ENCODE measurements at regions not wholly inside any gene's neighbourhood (a gene's known extent, or its start where the extent isn't known, plus 50 kb on each side); places are given as distances from the start of the nearest gene placed in this dataset.
A peak's percentile ranks its signal among the peaks of the same experiment; 100 is the strongest.
"Not testable (repeated sequence)": the region's sequence is repeated elsewhere in the genome, so short reads cannot be mapped to it uniquely, and the experiment has no call there.

- in situ Hi-C loops (cut with HindIII; ENCODE audit: low pct_ligation_motif_present, low pct_unique_long_range_greater_than_20kb, low sequenced_read_pairs), result no loop called here
- DNase-seq, result no peak
Observed at GRCh38 chr3:162722337-162722736, 1225.7 kb downstream of the OTOL1 start.

GRCh38 chr3:162722796-162723195, 1226.2 kb downstream of the OTOL1 start:
- in situ Hi-C loops (cut with HindIII; ENCODE audit: low pct_ligation_motif_present, low pct_unique_long_range_greater_than_20kb, low sequenced_read_pairs); DNase-seq: not testable (repeated sequence)

GRCh38 chr3:162729686-162730085, 1233.1 kb downstream of the OTOL1 start:
- in situ Hi-C loops (cut with HindIII; ENCODE audit: low pct_ligation_motif_present, low pct_unique_long_range_greater_than_20kb, low sequenced_read_pairs), result no loop called here
- DNase-seq, result no peak

- DNase-seq; in situ Hi-C loops (cut with HindIII; ENCODE audit: low pct_ligation_motif_present, low pct_unique_long_range_greater_than_20kb, low sequenced_read_pairs): not testable (repeated sequence)
Observed at GRCh38 chr3:162731961-162732360, 1235.4 kb downstream of the OTOL1 start.

- no peak for DNase-seq
- in situ Hi-C loops (cut with HindIII; ENCODE audit: low pct_ligation_motif_present, low pct_unique_long_range_greater_than_20kb, low sequenced_read_pairs), result no loop called here
Observed at GRCh38 chr3:162738784-162739183, 1242.2 kb downstream of the OTOL1 start.

DNA sequence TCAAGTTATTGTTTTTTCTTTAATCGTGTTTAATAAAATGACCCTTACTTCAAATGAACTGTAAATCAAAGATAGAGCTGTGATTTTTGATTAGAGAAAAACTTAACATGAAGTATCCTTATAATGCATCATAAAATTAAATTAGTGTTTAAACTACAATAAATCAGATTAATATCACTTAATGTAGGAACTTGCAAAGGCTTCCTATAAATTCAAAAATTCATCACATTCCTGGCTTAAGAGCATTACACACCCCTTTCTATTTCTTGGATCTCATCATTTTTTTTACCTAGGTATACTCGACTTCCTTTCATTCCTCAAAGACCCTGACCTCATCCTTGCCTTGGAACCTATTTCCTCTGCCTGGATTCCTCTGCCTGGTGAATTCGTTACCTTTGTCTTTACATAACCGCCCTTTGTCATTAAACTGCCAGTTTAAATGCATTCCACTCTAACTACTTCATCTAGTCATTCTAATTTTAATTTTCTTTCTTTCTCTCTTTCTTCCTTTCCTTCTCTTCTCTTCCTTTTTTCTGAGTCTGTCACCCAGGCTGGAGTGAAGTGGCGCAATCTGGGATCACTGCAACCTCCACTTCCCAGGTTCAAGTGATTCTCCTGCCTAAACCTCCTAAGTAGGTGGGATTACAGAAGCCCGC, 1244.5 kb downstream of the OTOL1 start:
- in situ Hi-C loops (cut with HindIII; ENCODE audit: low pct_ligation_motif_present, low pct_unique_long_range_greater_than_20kb, low sequenced_read_pairs), result no loop called here
- no peak for DNase-seq

DNA sequence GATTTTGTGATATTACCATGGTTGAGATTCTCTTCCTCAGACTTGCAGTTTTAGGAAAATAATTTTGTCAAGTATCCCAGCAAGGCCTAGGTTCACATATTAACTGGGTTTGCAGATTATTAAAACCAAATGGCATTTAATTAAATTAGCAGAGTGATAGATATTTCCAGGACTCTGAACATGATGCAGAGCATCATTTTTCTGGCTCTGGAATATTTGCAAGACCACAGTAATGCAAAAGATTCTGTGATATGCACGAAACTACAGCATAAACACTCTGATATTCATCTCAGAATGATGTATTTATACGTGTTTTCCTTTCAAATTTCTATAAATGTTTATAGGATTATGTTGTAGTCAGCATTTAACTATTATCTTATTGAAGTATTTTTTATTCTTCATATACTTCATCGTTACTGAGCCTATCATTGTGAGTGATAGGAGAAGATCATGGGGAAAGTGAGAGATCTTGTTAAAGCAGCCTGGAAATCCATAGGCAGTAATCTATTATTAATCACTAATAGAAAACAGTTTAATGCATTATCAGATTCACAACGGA, 1245.6 kb downstream of the OTOL1 start:
- no peak for DNase-seq
- in situ Hi-C loops (cut with HindIII; ENCODE audit: low pct_ligation_motif_present, low pct_unique_long_range_greater_than_20kb, low sequenced_read_pairs), result no loop called here

DNA sequence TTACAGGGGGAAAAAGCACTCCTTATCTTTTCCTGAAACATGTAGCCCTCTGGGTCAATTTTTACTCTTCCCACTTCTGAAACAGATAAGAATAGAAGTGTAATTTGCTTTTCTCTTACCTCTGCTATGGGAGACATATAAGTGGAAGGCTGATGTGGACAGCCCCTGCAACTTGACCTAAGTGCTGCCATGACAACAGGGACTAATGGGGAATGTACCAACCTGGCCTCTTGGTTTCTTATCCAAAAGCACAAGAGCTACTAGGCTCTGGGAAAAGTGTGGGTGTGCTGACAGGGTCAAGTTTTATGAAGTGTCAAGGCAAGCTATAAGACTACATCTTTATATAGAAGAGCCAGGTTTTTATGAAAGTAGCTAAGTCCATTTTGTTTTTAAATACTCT, 1246.5 kb downstream of the OTOL1 start:
- no peak for DNase-seq
- in situ Hi-C loops (cut with HindIII; ENCODE audit: low pct_ligation_motif_present, low pct_unique_long_range_greater_than_20kb, low sequenced_read_pairs), result no loop called here

DNA sequence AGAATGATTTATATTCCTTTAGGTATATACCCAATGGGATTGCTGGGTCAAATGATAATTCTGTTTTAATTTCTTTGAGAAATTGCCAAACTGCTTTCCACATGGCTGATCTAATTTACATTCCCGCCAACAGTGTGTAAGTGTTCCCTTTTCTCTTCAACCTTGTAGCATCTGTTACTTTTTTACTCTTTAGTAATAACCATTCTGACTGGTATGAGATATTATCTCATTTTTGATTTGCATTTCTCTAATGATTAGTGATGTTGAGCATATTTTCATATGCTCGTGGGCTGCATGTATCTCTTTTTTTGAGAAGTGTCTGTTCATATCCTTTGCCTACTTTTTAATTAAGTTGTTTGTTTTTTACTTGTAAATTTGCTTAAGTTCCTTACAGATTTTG, 1264.2 kb downstream of the OTOL1 start:
- in situ Hi-C loops (cut with HindIII; ENCODE audit: low pct_ligation_motif_present, low pct_unique_long_range_greater_than_20kb, low sequenced_read_pairs), result no loop called here
- no peak for DNase-seq

GRCh38 chr3:162764051-162764807, 1267.6 kb downstream of the OTOL1 start:
- in situ Hi-C loops (cut with HindIII; ENCODE audit: low pct_ligation_motif_present, low pct_unique_long_range_greater_than_20kb, low sequenced_read_pairs), result no loop called here
- DNase-seq, result no peak

DNA sequence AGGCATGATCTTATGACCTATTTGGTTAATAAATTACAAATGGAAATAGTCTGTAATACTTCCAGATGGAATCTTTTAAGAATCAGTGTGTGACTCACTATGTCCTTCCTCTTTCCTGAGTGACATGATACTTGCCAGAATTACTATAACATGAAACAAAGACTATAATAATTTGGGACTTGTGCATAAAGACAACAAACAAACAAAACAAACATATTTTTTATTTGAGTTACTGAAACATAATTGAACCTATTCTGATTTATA, 1268.1 kb downstream of the OTOL1 start:
- peak; percentile 6 for DNase-seq
- in situ Hi-C loops (cut with HindIII; ENCODE audit: low pct_ligation_motif_present, low pct_unique_long_range_greater_than_20kb, low sequenced_read_pairs), result no loop called here

- in situ Hi-C loops (cut with HindIII; ENCODE audit: low pct_ligation_motif_present, low pct_unique_long_range_greater_than_20kb, low sequenced_read_pairs), result no loop called here
- no peak for DNase-seq
Observed at GRCh38 chr3:162765524-162765923, 1268.9 kb downstream of the OTOL1 start.

DNA sequence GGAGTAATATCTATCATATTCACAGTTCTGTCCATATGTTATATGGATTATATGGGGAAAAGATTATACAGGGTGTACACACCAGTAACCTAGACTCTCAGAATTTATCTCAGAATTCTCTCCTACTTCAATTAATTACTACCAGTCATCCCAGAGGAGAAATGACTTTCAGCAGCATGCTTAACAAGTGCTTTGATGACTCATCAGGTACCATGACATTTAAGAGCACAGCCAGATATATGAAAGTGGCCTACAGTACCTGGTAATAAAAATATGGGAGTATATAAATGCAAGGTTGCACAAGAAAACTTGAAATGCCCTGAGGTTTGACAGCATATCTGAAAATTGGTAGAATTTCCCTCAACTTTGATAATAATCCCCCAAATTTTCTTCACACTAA, 1273.0 kb downstream of the OTOL1 start:
- no peak for DNase-seq
- in situ Hi-C loops (cut with HindIII; ENCODE audit: low pct_ligation_motif_present, low pct_unique_long_range_greater_than_20kb, low sequenced_read_pairs), result no loop called here

DNA sequence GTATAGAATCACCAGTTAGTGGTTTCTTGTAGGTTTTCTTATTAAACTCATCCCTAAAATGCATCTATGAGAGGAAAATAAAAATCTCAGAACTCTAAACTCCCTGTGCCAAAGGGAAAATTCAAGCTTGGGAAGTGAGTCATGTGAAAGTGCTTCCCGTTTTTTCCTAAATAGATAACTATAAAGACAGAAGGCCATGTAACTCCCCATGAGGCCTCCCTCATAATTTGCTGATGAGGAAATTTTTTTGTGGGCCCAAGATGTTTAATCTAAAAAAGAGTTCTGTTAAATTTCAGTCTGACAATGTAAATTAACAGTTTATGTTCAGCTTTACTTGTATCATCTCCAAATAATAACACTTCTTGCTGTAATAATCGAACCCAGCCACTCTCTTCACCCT, 1273.9 kb downstream of the OTOL1 start:
- in situ Hi-C loops (cut with HindIII; ENCODE audit: low pct_ligation_motif_present, low pct_unique_long_range_greater_than_20kb, low sequenced_read_pairs), result no loop called here
- no peak for DNase-seq

GRCh38 chr3:162774613-162775100, 1278.0 kb downstream of the OTOL1 start:
- in situ Hi-C loops (cut with HindIII; ENCODE audit: low pct_ligation_motif_present, low pct_unique_long_range_greater_than_20kb, low sequenced_read_pairs), result no loop called here
- DNase-seq, result no peak

- in situ Hi-C loops (cut with HindIII; ENCODE audit: low pct_ligation_motif_present, low pct_unique_long_range_greater_than_20kb, low sequenced_read_pairs), result no loop called here
Observed at GRCh38 chr3:162776148-162776547, 1279.5 kb downstream of the OTOL1 start.

GRCh38 chr3:162777118-162777517, 1280.5 kb downstream of the OTOL1 start:
- DNase-seq, result peak; percentile 31
- in situ Hi-C loops (cut with HindIII; ENCODE audit: low pct_ligation_motif_present, low pct_unique_long_range_greater_than_20kb, low sequenced_read_pairs), result no loop called here

More at GRCh38 chr3:162776148-162776547, 1279.5 kb downstream of the OTOL1 start:
- DNase-seq, result no peak

DNA sequence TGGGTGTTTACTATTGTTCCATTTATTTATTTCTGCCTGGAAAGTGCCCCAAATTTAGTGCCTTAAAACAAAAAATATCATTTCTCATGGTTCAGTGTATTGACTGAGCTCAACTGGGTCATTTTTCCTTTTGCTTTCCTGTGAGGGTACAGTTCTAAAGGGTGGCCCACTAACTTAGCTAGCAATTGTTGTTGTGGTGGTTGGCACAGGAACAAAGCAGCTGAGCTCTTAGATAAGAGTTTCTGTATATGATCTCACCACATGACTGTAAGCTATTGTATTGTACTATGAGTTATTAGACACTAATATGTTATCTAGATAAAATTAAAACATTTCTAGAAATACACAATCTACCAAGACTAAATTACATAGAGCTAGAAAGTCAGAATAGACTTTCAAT, 1283.7 kb downstream of the OTOL1 start:
- in situ Hi-C loops (cut with HindIII; ENCODE audit: low pct_ligation_motif_present, low pct_unique_long_range_greater_than_20kb, low sequenced_read_pairs), result no loop called here
- no peak for DNase-seq

DNA sequence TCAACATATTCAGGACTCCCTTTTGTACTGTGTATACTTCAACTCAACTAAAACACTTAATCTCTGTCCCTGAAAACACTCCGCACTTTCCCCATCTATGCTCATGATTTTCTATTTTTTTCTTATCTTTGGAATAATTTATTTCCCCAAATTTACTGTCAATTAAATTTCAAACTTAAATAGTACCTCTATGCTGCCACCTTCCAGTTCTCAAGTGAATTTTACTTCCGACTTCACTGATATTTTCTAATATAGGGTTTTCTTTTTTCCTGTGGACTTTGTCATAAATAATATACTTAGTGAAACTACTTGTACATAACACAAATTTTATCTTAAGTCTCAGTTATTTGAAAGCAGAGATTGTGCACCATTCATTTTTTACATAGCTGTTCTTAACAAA, 1303.3 kb downstream of the OTOL1 start:
- in situ Hi-C loops (cut with HindIII; ENCODE audit: low pct_ligation_motif_present, low pct_unique_long_range_greater_than_20kb, low sequenced_read_pairs), result no loop called here
- DNase-seq, result peak; percentile 6
